ENCODE measurements at regions not wholly inside any gene's neighbourhood (a gene's known extent, or its start where the extent isn't known, plus 50 kb on each side); places are given as distances from the start of the nearest gene placed in this dataset.

DNA sequence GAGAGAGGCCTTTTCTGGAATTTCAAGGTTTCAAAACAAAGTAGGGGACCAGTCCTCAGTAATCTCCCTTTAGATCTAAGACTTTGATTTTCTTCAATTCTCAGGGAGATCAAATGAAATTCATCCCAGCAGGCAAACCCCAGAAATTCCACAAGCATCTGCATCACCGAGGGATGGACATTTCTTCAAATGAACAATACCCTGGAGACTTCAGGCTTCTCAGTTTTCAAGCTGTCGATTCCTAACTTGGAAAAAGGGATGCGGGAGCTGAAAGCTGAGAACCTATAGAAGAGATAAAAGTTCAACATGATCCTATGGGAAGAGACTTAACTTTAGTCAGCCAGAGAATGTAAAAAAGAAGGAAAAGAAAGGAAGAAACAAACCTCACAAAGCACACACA, 296.9 kb upstream of the CDH5 start:
- TF ChIP-seq, protein P1, sequence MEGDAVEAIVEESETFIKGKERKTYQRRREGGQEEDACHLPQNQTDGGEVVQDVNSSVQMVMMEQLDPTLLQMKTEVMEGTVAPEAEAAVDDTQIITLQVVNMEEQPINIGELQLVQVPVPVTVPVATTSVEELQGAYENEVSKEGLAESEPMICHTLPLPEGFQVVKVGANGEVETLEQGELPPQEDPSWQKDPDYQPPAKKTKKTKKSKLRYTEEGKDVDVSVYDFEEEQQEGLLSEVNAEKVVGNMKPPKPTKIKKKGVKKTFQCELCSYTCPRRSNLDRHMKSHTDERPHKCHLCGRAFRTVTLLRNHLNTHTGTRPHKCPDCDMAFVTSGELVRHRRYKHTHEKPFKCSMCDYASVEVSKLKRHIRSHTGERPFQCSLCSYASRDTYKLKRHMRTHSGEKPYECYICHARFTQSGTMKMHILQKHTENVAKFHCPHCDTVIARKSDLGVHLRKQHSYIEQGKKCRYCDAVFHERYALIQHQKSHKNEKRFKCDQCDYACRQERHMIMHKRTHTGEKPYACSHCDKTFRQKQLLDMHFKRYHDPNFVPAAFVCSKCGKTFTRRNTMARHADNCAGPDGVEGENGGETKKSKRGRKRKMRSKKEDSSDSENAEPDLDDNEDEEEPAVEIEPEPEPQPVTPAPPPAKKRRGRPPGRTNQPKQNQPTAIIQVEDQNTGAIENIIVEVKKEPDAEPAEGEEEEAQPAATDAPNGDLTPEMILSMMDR (IDR thresholded peaks at IDR 0.05), result no peak

DNA sequence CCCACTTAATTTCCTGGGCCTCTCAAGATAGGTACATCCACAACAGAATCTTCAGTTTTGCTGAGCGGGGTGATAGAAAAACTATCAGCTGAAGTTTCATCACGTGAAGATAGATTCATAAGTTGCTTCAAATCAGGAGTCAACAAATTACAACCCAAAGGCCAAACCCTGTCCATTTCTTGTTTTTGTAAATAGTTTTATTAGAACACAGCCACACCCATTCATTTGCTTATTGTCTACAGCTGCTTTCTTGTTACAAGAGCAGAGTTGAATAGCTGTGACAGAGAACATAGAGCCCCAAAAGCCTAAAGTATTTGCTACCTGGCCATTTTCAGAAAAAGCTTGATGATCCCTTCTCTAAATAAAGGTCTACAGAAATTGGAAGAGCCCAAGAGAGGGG, 300.1 kb upstream of the CDH5 start:
- peaks cover 10% of the 10 kb centered on the region for H3K9me3 Mint-ChIP-seq
- no peak overlapping the region for H3K27ac Mint-ChIP-seq
- TF ChIP-seq, protein P1 (IDR thresholded peaks at IDR 0.05), result no peak
- peaks cover 20% of the 10 kb centered on the region for H3K4me1 Mint-ChIP-seq
- H3K4me3 Mint-ChIP-seq, result no peak overlapping the region
- peaks cover 11% of the 10 kb centered on the region for H3K27me3 Mint-ChIP-seq (ENCODE audit: low read depth, poor library complexity)
- DNase-seq, result no peak
- H3K36me3 Mint-ChIP-seq (ENCODE audit: low read depth), result no peaks in the 10 kb centered on the region

More for the DNA sequence above, 296.9 kb upstream of the CDH5 start:
- Mint-ChIP-seq H3K36me3 (ENCODE audit: low read depth) (peaks cover 13% of the 10 kb centered on the region), H3K9me3 (peaks cover 27% of the 10 kb centered on the region), H3K27ac (peak overlapping the region; percentile 89), H3K27me3 (ENCODE audit: low read depth, poor library complexity) (peaks cover 7% of the 10 kb centered on the region), H3K4me1 (peaks cover 18% of the 10 kb centered on the region), H3K4me3 (no peak overlapping the region)
- no peak for DNase-seq

DNA sequence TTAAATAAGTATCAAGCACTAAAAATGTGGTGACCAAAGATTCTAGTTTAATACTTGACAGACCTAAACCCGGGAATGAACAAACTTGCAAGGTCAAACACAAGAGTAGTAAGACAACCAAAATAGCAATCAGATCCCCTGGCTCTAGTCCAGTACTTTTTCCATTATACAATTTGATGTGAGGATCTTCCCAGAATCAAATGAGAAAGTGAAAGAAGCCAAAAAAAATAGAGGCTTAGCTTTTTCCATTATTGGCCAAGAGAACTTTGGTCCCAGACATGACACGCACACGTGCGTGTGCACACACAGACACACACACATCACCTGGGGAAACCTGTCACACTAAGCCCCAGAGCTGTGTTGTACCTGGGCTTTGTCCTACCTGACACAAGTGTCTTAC, 300.6 kb upstream of the CDH5 start:
- DNase-seq, result no peak
- TF ChIP-seq, protein P1 (IDR thresholded peaks at IDR 0.05), result no peak
- Mint-ChIP-seq H3K27me3 (ENCODE audit: low read depth, poor library complexity) (peaks cover 16% of the 10 kb centered on the region), H3K4me3 (no peak overlapping the region), H3K9me3 (peaks cover 9% of the 10 kb centered on the region), H3K27ac (no peak overlapping the region), H3K36me3 (ENCODE audit: low read depth) (no peaks in the 10 kb centered on the region), H3K4me1 (peaks cover 25% of the 10 kb centered on the region)

DNA sequence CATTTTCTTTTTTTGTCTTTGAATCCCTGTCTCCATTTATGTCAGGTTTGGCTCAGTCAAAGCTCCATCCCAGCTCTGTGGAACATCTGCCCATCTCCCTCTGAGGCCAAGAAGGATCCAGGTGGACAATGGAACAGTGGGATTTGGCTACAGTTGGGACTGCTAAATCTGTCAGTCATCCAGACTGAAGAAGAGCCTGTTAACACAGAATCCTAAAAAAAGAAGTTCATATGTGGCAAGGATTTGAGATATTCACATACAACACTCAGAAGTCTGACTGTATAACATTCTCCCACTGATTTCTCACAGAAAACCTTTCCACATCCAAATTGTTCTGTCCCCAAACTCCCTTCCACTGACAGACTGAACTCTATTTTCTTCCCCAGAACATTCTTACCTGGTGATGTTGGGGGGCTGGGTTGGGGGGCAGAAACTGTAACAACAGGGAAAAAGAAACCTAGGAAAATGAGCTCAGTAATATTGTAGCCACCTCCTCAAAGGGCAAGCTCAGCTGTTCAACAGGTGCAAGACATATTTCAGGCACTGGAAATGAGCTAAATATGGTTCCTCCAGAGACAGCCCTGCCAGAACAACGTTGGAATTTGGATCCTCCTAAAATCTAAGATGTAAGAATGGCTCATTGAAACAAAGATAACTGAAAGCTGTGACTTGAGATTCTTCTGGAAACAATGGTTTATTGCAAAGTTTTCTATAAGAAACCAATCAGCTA, 301.5 kb upstream of the CDH5 start:
- H3K27me3 Mint-ChIP-seq (ENCODE audit: low read depth, poor library complexity), result peaks cover 16% of the 10 kb centered on the region
- peaks cover 25% of the 10 kb centered on the region for H3K4me1 Mint-ChIP-seq
- no peak overlapping the region for H3K4me3 Mint-ChIP-seq
- TF ChIP-seq, protein P1 (IDR thresholded peaks at IDR 0.05), result no peak
- no peaks in the 10 kb centered on the region for H3K36me3 Mint-ChIP-seq (ENCODE audit: low read depth)
- no peak overlapping the region for H3K27ac Mint-ChIP-seq
- no peak for DNase-seq
- H3K9me3 Mint-ChIP-seq, result peaks cover under 1% of the 10 kb centered on the region

DNA sequence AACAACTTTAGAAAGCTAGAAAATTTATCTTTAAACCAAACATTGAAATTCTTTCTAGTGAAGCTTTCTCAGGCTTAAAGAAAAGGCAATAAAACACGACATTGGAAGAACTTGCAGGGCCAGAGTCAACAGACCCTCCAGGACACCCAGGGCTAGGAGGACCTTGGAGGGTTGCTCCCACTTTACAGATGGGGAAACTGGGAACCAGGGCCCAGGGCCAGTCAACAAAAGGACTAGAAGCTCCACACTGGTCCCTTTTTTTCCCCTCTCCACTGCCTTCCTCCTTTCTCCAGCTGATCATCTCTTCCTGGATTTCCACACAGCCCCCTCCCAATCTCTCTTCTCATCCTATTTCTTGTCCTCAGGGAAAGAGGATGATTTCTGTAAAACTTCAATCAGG, 307.7 kb upstream of the CDH5 start:
- Mint-ChIP-seq H3K27me3 (ENCODE audit: low read depth, poor library complexity) (peaks cover 21% of the 10 kb centered on the region), H3K4me3 (no peak overlapping the region), H3K9me3 (no peaks in the 10 kb centered on the region), H3K4me1 (peaks cover 39% of the 10 kb centered on the region), H3K27ac (no peak overlapping the region), H3K36me3 (ENCODE audit: low read depth) (no peaks in the 10 kb centered on the region)
- no peak for DNase-seq
- TF ChIP-seq, protein P1 (IDR thresholded peaks at IDR 0.05), result no peak

DNA sequence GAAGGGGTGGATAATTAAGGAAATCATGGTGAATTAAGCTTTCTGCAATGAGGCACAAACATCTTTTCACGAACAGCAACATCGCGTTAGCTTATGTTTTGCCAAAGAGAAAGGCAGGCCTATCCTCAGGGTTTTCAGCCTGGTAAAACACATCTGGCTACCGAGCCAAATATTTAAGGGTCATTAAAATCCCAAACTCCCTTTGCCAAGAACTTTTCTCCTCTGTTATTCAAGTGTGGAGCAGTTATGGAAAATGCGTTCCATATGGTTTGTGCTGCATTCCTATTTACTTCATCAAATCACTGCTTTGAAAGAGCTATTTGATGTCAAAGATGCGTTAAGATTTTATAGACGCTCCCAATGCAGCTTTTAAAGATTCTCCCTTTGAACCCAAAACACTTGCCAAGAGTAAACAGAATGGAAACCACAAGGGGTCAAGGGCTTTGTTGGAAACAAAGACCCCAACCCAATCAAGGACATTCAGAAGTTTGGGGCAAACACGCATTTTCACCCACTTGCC, 308.3 kb upstream of the CDH5 start:
- Mint-ChIP-seq H3K4me1 (peaks cover 39% of the 10 kb centered on the region), H3K36me3 (ENCODE audit: low read depth) (no peaks in the 10 kb centered on the region), H3K9me3 (no peaks in the 10 kb centered on the region), H3K27me3 (ENCODE audit: low read depth, poor library complexity) (peaks cover 21% of the 10 kb centered on the region), H3K4me3 (no peak overlapping the region), H3K27ac (no peak overlapping the region)
- DNase-seq, result no peak
- TF ChIP-seq, protein P1 (IDR thresholded peaks at IDR 0.05), result no peak
